ENCODE measurements at regions not wholly inside any gene's neighbourhood (a gene's known extent, or its start where the extent isn't known, plus 50 kb on each side); places are given as distances from the start of the nearest gene placed in this dataset.

DNA sequence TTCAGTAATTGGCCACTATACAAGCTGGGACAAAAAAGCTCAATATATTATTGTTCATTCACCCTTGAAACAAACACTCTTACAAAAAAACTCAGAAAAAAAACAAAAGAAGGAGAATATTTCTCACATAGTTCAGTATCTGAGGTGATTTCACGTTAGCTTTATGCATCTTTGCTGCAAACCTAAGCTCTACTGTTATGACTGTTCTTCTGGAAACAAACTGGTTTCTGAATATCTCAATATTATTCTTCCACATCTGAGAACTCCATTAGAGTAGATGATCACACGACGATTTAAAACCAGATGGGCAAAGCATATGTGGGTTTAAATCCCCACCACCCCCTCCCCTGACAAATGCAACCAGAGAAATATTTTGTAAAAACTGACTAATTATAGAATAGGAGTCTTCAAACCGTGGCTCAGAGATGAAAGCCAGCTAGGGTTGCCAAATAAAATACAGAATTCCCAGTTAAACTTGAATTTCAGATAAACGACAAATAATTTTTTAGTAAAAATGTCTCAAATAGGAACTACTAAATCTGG is 182.0 kb upstream of the FAM241A start:
- Histone ChIP-seq H2BK15ac (ENCODE audit: low read length) (no peak overlapping the region), H4K91ac (replicated peaks; ENCODE audit: insufficient read length, low read length) (no peak overlapping the region), H3K79me1 (ENCODE audit: low read depth, low read length) (no peaks in the 10 kb centered on the region), H4K8ac (ENCODE audit: extremely low read depth, insufficient read depth, low read length) (no peak overlapping the region), H3K79me2 (ENCODE audit: control insufficient read depth in 1 of 2, insufficient read depth in 2 of 2, low read length in 2 of 2) (no peaks in the 10 kb centered on the region), H3K27ac (ENCODE audit: low read depth, low read length) (no peak overlapping the region), H2BK12ac (ENCODE audit: low read depth, low read length) (no peak overlapping the region), H3K9ac (replicated peaks in 1 of 4; ENCODE audit: extremely low read depth in 1 of 4, low read depth in 3 of 4, low read length in 3 of 4) (no peak overlapping the region), H2AFZ (ENCODE audit: low read length) (no peak overlapping the region), H3K23ac (ENCODE audit: insufficient read length) (no peak overlapping the region), H2BK120ac (replicated peaks; ENCODE audit: low read depth, low read length) (no peak overlapping the region), H3K4me2 (ENCODE audit: insufficient read depth in 1 of 2, low read depth in 2 of 2, low read length in 2 of 2) (no peak overlapping the region), H3K18ac (ENCODE audit: extremely low read depth, low read length) (no peak overlapping the region), H4K5ac (ENCODE audit: insufficient read length, low read depth, low read length) (no peak overlapping the region), H3K23me2 (ENCODE audit: low read depth, low read length) (0 out of 2 replicates have a peak, but pooled peaks cover 2% of the 10 kb centered on the region), H3K56ac (replicated peaks; ENCODE audit: insufficient read length, low read depth, low read length) (no peak overlapping the region), H3K14ac (ENCODE audit: insufficient read length) (no peak overlapping the region), H2BK20ac (ENCODE audit: low read length) (no peak overlapping the region), H2BK5ac (ENCODE audit: low read depth, low read length) (no peak overlapping the region), H3K36me3 (ENCODE audit: control insufficient read depth in 2 of 4, insufficient read depth in 4 of 4, low read length in 3 of 4) (no peaks in the 10 kb centered on the region), H2AK5ac (ENCODE audit: low read depth, low read length) (no peak overlapping the region), H3K27me3 (replicated peaks in 1 of 4; ENCODE audit: control insufficient read depth in 3 of 4, extremely low read depth in 1 of 4, insufficient read depth in 3 of 4, low read length in 3 of 4) (no peaks in the 10 kb centered on the region), H3K4ac (replicated peaks; ENCODE audit: insufficient read length, low read depth, low read length) (no peak overlapping the region), H3K4me1 (replicated peaks in 1 of 4; ENCODE audit: control insufficient read depth in 3 of 4, insufficient read depth in 4 of 4, low read length in 3 of 4) (no peaks in the 10 kb centered on the region), H3K4me3 (ENCODE audit: extremely low read depth in 1 of 4, insufficient read depth in 2 of 4, low read depth in 3 of 4, low read length in 4 of 4) (no peak overlapping the region), H4K20me1 (replicated peaks in 1 of 2; ENCODE audit: control insufficient read depth in 1 of 2, insufficient read depth in 2 of 2, low read length in 2 of 2) (no peaks in the 10 kb centered on the region), H3K9me3 (ENCODE audit: insufficient read depth in 2 of 2, low read depth in 1 of 2, low read length in 1 of 2) (no peaks in the 10 kb centered on the region)
- TF ChIP-seq, protein P1, sequence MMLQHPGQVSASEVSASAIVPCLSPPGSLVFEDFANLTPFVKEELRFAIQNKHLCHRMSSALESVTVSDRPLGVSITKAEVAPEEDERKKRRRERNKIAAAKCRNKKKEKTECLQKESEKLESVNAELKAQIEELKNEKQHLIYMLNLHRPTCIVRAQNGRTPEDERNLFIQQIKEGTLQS (IDR thresholded peaks at IDR 0.05; ENCODE audit: insufficient read depth, low read depth, low read length): no peak
- TF ChIP-seq BCL11A (IDR thresholded peaks at IDR 0.05; ENCODE audit: low read depth in 2 of 2, low read length in 2 of 2) (no peak), RXRA (IDR thresholded peaks at IDR 0.05; ENCODE audit: insufficient read depth, low read depth, low read length) (no peak), GTF2F1 (IDR thresholded peaks at IDR 0.05; ENCODE audit: borderline replicate concordance, low read depth, low read length) (no peak), RFX5 (IDR thresholded peaks at IDR 0.05; ENCODE audit: borderline replicate concordance, low read depth, low read length) (no peak), TBP (IDR thresholded peaks at IDR 0.05; ENCODE audit: low read depth, low read length) (no peak), CHD2 (IDR thresholded peaks at IDR 0.05; ENCODE audit: low read length) (no peak), CEBPB (IDR thresholded peaks at IDR 0.05; ENCODE audit: low read depth, low read length) (no peak)
- WGBS, 2 experiments (ENCODE audit: extremely low coverage in 1 of 2, insufficient coverage in 1 of 2, insufficient read length in 1 of 2, insufficient replicate concordance in 2 of 2, low coverage in 1 of 2, low lambda C conversion rate in 2 of 2, missing lambda C conversion rate in 1 of 2): 93% methylated on average over 5 of the region's 5 CpGs; no CpG with 5 or more reads in 1 of the 2 experiments
- no peak for FAIRE-seq
- CTCF ChIA-PET (ENCODE audit: partially characterized antibody): interaction anchor here (0.6 to 6.2 kb wide), 2 partner anchors 18 to 1921 kb away, joined by 3 to 36 read pairs; no protein-coding TSS in a partner anchor
- POLR2A ChIA-PET (ENCODE audit: partially characterized antibody): no interaction called here
- DNase-seq (ENCODE audit: low read depth in 1 of 2, low spot score in 2 of 2): no peak
